ENCODE measurements at regions not wholly inside any gene's neighbourhood (a gene's known extent, or its start where the extent isn't known, plus 50 kb on each side); places are given as distances from the start of the nearest gene placed in this dataset.

- DNase-seq (ENCODE audit: low read depth in 2 of 2): no peak
These were observed 354.7 kb upstream of the KIF2A start for GRCh38 chr5:61951295-61951694.

- no peak for DNase-seq (ENCODE audit: low read depth in 2 of 2)
These were observed 352.1 kb upstream of the KIF2A start for GRCh38 chr5:61953913-61954312.

- peak; percentile 84 to 85 for DNase-seq (ENCODE audit: low read depth in 2 of 2)
These were observed 341.8 kb upstream of the KIF2A start for GRCh38 chr5:61964201-61964600.

DNA sequence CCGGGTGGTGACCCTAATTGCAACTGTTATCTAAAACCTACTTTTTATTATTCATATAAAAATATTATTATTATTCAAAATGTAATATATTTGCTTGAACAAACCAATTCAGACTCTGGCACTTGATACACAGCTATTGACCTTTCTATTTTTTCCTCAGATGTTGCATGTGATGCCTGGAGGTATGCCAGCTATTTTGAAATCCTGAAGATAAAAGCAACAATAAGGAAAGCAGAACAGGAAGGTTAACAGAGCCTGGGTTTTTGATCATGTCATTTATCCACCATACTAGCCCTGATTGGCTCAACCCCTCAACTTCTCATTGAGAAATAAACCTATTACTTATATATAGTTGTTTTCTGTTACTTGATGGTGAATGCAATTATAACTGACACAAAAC lies 340.9 kb upstream of the KIF2A start:
- DNase-seq (ENCODE audit: low read depth in 2 of 2): no peak

- DNase-seq (ENCODE audit: low read depth in 2 of 2): no peak
These were observed 340.5 kb upstream of the KIF2A start for GRCh38 chr5:61965490-61965889.

GRCh38 chr5:61966296-61966955 lies 339.6 kb upstream of the KIF2A start:
- no peak for DNase-seq (ENCODE audit: low read depth in 2 of 2)

- DNase-seq (ENCODE audit: low read depth in 2 of 2): no peak
These were observed 339.0 kb upstream of the KIF2A start for GRCh38 chr5:61966997-61967396.

DNA sequence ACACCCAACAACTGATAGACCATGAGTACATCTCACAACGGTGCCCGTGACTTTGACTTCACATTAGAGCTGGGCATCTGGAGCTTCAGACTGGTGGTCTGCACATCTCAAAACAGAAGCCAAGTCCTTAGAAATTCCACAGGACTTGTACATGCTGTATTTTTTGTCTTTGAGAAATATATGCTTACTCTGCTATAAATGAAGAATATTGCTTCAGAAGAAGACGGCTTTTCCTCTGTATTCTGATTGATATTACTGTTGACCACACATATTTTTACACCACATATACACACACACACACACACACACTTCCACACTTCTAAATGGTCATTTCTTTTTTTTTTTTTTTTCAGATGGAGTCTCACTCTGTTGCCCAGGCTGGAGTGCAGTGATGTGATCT lies 338.3 kb upstream of the KIF2A start:
- DNase-seq (ENCODE audit: low read depth in 2 of 2): no peak

DNA sequence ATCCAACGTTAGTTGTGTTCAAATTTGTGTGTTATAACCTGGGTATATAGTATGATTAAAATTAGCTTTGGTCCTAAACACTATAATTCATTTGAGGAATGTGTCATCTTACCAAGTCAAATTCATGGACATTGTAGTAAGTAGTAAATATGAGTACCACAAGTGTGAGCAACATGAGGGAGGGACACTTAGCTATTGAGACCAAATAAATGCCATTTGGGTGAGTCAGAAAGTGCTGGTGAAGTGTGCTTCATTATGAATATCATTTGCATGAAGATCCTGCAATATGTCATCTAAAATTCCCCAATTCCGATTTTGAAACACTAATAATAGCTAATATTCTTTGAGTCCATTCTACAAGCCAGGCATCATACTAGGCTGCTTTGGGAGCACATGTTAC lies 336.7 kb upstream of the KIF2A start:
- no peak for DNase-seq (ENCODE audit: low read depth in 2 of 2)

DNA sequence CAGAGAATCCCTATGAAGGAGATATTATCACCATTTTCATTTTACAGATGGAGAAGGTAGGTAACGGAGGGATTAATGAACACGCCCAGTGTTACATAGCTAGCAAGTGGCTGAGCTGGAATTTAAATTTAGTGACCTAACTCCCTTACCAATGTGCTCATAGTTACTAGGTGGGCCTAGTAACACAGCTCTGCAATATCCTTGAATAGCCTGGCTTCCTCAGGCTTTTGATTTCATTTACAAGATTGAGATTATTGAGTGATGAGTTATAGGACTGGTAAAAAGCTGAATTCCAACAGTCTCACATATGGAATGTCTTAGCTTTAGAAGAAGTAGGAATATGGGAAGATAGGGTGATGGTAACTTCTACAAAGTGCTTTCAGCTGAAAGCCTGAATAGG lies 336.3 kb upstream of the KIF2A start:
- peak in 1 of 2 experiments; percentile 30 for DNase-seq (ENCODE audit: low read depth in 2 of 2)

- DNase-seq (ENCODE audit: low read depth in 2 of 2): no peak
These were observed 335.8 kb upstream of the KIF2A start for GRCh38 chr5:61970218-61970617.

GRCh38 chr5:61974680-61975079 lies 331.3 kb upstream of the KIF2A start:
- DNase-seq (ENCODE audit: low read depth in 2 of 2): no peak

- DNase-seq (ENCODE audit: low read depth in 2 of 2): no peak
These were observed 324.1 kb upstream of the KIF2A start for GRCh38 chr5:61981886-61982285.

GRCh38 chr5:61991430-61991829 lies 314.6 kb upstream of the KIF2A start:
- DNase-seq (ENCODE audit: low read depth in 2 of 2): no peak

DNA sequence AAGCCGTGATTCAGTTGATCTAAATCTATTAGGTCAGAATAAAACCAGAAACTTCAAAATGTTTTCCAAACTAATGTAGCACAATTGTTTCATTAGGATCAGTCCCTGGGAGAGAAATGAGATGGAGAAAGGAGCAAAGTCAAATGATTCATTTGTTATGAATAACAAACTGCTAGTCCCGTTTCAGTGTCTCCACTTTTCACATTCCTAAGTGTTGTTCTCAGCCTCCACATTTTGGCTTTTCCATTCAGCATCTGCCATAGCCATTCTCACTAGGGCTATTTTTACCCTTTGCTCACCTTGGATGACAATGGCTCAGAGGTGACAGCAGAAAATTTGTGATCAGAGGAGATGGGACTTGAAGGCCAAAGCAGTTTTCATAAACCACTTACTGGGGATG lies 314.1 kb upstream of the KIF2A start:
- DNase-seq (ENCODE audit: low read depth in 2 of 2): peak in 1 of 2 experiments; percentile 16

DNA sequence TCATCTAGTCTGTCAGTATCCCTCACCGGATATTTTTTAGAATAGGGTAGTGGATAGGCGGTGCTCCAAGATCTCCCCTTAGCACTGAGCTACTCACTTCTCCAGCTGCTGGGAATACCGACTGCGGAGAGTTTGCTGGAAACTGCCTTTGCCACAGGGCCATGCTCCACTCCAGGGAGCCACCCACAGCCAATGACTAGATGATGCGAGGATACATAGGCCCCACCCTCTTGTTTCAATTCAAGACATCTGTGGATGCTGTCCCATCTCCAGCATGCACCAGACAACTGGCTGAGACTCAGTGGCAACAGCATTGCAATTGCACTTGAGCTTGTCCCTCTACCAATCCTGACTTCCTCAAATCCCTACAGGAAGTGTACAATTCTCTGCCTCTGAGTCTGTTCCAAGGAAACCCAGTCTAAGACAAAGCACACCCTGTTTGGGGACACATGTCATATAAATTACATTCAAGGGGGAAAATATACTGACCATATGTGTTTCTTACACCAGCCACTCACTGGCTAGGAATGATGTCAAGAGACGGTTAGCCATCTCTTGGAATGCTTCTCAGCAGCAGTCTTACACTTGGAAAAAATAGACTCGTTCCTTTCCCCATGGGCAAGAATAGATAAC lies 312.6 kb upstream of the KIF2A start:
- no peak for DNase-seq (ENCODE audit: low read depth in 2 of 2)

GRCh38 chr5:61994171-61994570 lies 311.8 kb upstream of the KIF2A start:
- no peak for DNase-seq (ENCODE audit: low read depth in 2 of 2)

DNA sequence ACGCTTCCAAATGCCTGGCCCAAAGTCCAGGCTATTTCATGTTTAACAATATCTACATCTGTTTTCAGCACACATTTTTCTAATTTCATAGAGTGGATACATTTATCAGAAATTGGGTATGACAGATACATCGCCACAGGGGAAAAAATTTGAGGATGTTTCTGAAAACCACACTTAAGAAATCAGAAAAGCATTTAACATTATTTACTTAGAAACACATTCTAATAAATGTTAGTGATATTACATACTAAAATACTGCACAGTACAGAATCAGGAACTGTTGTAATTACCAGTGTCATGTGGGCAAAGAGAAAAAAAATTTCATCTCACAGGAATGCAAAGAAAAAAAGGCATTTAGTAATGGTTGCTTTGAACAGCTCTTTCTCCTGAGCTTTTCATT lies 310.5 kb upstream of the KIF2A start:
- peak; percentile 36 to 42 for DNase-seq (ENCODE audit: low read depth in 2 of 2)

DNA sequence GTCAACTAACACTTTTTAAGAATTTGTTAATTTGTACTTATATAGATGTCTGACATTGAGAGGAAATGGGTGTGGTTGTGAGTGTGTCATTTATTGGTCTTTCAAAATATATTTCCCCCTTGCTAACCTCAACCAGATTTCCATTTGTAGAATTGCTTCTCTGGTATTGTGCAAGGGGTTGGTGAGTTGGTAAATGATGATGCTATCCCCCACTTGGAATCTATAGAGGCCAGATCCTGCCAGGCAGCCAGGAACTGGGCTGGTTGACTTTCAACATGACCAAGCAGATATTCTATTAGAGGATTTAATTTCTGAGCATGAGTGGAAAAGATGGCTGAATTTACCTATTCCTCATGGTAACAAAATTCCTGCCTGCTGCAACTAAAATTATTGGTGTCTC lies 306.6 kb upstream of the KIF2A start:
- no peak for DNase-seq (ENCODE audit: low read depth in 2 of 2)

DNA sequence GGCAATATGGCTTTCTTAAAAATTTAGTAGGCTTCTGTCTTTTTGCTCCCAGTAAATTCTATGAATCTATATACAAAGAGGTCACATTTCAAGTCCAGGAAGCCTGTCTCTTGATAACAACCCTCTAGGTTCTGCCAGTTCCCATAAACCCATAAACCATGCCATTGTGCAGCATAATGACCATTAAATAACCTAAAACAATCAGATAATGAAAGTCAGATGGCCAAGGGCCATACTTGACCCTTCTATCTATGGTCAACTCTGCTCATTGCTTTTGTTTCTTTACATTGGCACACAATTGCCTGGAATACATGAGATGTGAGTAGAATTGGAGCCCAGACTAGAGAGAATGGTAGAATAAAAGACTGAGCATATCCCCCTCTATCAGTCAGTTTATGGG lies 305.4 kb upstream of the KIF2A start:
- no peak for DNase-seq (ENCODE audit: low read depth in 2 of 2)

- no peak for DNase-seq (ENCODE audit: low read depth in 2 of 2)
These were observed 304.4 kb upstream of the KIF2A start for GRCh38 chr5:62001640-62002039.

- DNase-seq (ENCODE audit: low read depth in 2 of 2): no peak
These were observed 303.6 kb upstream of the KIF2A start for GRCh38 chr5:62002436-62002835.

DNA sequence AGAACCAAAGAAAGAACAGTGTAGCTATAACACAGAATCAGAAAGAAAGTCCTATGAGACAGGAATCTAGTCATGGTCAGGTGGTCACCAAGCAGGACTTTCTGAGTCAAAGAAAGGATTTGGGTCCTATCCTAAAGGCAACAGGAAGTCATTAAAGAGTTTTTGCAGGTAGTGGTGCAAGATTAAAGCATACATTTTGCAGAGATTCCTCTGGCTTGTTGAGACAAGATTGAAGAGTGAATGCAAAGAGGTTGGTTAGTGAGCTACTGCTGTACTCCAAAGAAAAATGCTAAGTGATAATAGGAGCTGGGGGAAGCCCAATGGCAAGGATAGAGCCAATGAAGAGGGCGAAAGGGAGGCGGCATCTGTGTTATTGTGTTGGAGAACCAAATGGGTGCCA lies 300.5 kb upstream of the KIF2A start:
- DNase-seq (ENCODE audit: low read depth in 2 of 2): no peak

- DNase-seq (ENCODE audit: low read depth in 2 of 2): no peak
These were observed 298.5 kb upstream of the KIF2A start for GRCh38 chr5:62007457-62007856.
